ENCODE measurements at regions not wholly inside any gene's neighbourhood (a gene's known extent, or its start where the extent isn't known, plus 50 kb on each side); places are given as distances from the start of the nearest gene placed in this dataset.

DNA sequence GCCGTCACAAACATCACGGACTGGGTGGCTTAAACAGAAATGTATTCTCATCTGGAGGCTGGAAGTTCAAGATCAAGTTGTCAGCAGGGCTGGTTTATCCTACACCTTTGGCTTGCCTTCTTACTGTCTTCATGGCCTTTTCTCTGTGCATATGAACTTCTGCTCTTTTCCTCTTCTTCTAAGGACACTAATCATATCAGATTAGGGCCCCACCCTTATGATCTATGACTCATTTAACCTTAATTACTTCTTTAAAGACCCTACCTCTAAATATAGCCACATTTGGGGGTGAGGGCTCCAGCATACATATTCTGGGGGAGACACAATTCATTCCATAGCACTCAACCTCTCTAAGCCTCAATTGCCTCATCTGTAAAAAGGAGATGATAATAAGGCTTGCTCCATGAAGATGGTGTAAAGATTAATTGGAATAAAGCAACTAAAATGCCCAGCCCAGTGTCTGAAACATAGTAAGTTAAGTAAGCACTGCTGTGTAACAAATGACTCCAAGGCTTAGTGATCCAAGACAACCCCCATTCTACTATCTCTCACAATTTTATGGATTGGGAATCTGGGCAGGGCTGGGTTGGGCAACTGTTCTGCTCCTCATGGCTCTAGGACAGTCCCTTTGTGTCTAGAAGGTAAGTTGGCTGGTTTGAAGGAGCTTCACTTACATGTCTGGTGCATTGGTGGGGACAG, 119.8 kb downstream of the BANF2 start:
- no peak for DNase-seq (ENCODE audit: low read depth in 2 of 2)

DNA sequence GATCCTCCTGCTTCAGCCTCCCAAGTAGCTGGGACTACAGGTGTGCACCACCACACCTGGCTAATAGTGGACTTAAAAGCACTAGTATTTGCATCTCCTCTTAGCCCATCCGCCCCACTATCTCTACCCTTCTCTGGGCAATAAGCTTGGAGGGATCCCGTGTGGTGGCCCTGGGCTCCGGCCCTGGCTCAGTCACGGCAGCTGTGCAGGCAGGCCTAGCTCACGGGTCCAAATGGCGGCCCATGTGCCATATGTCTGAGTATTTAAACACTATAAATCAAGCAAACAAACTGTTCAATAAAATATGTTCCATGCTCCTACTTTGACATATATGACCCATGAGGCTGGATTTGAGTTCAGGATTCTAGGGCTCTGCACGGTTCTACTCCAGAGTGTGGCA, 118.4 kb downstream of the BANF2 start:
- no peak for DNase-seq (ENCODE audit: low read depth in 2 of 2)

DNA sequence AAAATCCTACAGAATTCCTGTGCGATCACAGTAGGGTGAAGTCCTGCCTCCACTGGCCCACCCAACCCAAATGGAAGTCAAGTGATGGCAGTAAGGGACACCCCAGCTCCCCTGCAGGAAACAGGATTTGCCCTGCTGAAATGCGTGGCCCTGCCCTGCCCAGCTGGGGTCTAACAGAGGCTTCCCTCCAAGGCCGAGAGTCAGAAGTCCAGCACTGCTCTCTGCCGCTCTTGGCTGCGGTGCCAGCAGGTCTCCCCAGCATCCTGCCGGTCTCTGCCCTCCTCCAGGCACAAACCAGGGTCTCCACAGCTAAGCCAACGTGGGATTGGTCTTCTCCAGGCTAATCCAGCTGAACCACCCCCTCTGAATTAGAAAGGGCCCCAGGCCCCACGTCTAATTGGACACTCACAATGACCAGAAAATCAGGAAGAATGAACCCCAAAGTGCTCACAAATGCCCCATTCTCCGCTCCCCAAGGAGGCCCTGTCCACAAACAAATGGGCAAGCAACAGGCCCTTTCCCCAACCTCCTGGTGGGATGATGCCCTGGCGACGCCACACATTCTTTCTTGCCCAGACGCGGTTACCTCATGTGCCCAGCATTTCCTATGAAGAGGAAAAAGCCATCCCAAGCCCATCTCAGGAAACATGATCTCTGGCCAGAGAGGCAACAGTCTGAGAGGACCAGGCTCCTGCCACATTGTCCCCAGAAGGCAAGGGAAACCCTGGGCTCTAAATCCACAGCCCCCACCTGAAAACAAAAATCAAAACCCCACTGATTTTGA, 117.2 kb downstream of the BANF2 start:
- DNase-seq (ENCODE audit: low read depth in 2 of 2), result no peak

- no peak for DNase-seq (ENCODE audit: low read depth in 2 of 2)
Observed at GRCh38 chr20:17811628-17811965, 111.8 kb downstream of the BANF2 start.

DNA sequence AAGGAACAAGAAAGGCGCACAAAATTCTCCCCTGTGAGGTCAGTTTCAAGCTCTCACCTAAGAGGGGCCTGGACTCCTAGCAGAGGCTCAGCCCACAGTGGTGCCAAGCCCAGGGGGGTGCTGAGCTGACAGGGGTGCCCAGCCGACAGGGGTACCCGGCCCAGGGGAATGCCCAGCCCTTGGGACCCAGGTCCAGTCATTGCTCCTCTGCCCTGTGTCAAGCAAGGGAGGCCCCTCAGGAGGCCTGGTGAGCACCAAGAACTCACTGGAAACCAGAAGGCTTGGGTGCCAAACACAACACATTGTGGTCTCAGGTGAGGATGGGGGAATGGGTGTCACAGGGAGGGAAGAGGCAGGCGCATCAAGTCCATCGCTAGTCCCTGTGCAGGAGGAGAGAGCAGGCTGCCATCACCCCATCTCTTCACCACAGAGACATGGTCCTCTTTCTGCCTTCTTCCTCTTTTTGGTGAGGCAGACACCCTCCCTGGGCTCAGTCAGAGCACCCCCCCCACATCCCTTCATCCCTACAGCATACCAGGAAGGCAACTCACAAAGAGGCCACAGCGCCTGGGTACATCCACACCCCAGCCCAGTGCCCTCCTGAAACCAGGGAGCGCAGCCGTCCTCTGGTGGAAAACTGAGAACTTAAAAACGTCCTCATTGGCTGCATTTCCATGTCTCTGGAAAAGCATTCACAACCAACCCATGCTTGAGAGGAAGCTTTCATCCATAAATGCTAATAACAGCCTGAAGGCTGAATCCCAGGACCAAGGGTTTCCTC, 111.3 kb downstream of the BANF2 start:
- no peak for DNase-seq (ENCODE audit: low read depth in 2 of 2)

- DNase-seq (ENCODE audit: low read depth in 2 of 2), result no peak
Observed at GRCh38 chr20:17810062-17810631, 110.4 kb downstream of the BANF2 start.

DNA sequence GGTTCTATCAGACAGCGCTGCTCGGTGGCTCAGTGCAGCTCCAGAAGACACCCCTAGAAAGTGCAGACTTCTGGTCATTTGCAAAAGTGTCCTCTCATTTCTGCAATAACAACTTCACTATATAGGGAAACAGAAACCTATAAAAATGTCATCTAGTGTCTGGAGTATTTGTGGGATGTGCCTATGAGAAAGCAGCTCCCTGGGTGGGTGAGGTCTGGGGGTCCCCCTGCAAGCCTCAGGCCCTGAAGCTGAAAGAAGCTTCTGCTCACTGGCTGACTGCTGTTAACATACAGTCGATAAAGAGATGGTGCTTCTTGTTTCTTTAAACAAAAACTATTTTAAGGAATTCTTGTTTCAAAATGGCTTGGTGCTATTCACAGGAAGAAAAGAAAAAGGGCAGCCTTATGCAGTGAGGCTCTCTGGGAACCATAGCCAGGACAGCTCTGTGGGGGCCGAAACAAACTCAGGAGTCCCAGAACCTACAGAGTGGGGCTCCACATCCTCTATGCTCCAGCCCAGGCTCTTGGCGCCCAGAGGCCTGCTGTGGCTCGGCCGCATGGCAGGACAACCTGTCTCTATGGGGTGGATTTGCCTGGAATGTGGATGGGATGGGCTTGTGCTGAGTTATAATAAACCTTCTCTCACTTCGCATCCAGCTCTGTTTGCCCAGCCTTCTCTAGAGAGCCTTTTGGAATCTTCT, 109.7 kb downstream of the BANF2 start:
- DNase-seq (ENCODE audit: low read depth in 2 of 2), result no peak

DNA sequence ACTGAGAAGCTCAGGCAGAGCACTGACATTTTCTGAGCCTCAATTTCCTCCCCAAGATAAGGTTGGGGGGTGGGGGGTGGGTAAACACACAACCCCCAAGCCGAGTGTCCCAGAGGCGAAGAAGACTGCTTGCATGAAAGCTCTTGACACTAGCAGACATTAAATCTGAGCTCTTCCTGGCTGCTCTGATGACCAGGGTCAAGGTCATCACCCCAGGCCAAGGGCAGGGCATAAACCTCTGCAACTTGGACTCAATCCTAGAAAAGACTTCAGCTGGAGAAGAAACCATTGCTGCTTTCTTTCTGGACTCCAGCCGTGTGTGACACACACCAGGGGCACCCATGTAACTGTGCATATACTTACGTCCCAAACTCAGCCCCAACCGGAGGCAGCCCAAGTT, 109.0 kb downstream of the BANF2 start:
- no peak for DNase-seq (ENCODE audit: low read depth in 2 of 2)

DNA sequence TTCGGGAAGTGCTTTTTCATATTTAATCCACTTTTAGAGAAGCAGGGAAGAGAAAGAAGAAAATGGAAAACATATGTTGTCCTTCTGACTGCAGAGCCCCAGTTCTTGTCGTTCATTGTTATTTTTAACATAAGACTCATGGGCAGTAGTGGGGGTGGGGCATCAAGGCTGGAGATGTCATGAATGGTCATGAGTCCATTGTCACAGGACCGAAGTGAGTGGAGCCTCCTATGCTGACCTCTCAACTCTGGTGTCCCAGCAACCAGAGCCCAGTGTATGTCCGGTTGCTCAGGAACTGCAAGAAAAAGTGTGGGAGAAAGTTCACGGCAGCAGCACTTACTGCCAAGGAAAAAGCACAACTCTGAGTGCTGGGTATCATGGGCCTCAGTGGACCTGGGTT, 108.6 kb downstream of the BANF2 start:
- DNase-seq (ENCODE audit: low read depth in 2 of 2), result no peak

- no peak for DNase-seq (ENCODE audit: low read depth in 2 of 2)
Observed at GRCh38 chr20:17807651-17808050, 107.9 kb downstream of the BANF2 start.

DNA sequence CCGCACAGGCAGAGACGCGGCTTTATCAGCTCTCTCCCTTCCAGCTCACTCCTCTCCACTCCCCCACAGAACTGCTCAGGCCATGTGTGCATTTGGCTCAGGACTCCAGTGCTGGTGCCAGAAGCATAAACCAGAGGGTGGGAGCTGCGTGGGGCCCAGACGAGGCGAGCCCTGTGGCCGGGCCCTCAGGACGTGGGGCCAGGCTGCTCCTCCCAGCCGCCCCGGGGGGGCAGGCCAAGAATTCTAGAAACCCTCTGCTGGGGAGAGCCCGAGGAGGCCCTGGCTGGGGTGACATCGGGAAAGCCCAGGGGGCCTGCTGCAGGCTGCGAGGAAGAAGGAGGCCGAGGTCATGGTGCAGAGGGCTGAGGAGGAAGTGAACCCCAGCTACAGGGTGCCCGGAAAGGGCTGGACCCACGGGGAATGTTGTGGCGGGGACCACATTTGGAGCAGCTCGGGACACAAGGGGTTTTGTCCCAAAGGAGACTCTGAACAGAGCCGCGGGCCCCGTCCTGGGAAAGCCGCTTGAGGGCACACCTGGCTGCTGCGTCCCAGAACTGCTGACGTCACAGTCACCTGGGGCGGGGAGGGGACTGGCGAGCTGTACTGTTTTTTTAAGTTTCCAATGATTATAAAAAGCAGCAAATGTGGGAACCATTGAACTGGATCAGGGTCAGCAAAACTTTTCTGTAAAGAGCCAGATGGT, 107.1 kb downstream of the BANF2 start:
- DNase-seq (ENCODE audit: low read depth in 2 of 2), result no peak

DNA sequence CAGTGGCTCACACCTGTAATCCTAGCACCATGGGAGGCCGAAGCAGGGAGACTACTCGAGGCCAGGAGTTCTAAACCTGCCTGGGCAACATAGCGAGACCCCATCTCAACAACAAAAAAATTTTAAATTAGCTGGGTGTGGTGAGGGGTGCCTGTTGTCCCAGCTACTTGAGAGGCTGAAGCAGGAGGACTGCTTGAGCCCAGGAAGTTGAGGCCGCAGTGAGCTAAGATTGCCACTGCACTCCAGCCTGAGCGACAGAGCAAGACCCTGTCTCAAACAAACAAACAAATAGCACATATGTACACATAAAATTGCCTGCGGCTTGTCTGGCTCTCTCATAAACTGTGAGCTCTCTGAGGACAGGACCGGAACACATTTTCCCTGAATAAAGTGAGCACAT, 106.3 kb downstream of the BANF2 start:
- DNase-seq (ENCODE audit: low read depth in 2 of 2), result no peak

GRCh38 chr20:17803765-17804164, 104.0 kb downstream of the BANF2 start:
- no peak for DNase-seq (ENCODE audit: low read depth in 2 of 2)

DNA sequence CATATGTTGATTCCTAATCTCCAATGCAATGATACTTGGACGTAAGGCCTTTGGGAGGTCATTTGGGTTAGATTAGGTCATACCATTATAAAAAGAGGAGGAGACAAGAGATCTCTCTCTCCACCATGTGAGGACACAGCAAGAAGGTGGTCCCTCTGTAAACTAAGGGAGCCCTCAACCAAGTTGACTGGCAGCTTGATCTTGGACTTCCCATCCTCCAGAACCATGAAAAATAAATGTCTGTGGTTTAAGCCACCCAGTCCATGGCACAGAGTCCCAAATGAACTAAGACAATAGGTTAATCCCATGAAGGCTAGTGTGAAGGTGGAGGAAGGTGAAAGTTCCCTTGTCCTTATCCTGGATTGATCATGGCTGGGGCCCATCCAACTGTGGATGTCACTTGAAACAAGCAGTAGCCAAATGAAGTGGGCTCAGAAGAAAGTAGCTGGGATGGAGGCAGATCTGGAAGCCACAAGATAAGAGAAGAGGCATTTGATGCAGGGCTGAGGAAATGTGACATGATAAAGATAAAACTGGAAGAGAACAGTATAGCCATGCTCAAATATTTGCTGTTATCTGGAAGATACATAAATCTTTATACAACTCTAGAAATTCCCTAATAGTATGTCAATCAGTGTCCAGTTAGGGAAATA, 99.9 kb downstream of the BANF2 start:
- DNase-seq (ENCODE audit: low read depth in 2 of 2), result no peak

- no peak for DNase-seq (ENCODE audit: low read depth in 2 of 2)
Observed at GRCh38 chr20:17798601-17799000, 98.8 kb downstream of the BANF2 start.

DNA sequence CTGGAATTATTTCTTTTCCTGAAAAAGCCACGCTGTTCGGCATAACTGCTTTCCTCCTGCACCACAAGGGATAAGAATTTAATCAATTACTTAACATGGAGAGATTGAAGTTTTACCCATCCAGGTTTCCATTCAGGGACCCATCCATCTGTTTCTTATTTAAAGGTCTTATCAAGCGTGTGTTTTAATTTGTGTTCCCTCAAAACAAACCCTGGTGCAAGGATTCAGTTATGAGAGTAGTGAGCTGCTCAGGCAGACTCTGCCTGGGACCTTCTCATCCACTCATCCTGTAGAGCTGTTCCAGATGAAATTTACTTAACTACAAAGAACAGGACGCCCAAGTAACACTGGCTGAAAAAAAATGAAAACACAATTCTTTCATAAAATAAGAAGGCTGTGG, 97.8 kb downstream of the BANF2 start:
- no peak for DNase-seq (ENCODE audit: low read depth in 2 of 2)

DNA sequence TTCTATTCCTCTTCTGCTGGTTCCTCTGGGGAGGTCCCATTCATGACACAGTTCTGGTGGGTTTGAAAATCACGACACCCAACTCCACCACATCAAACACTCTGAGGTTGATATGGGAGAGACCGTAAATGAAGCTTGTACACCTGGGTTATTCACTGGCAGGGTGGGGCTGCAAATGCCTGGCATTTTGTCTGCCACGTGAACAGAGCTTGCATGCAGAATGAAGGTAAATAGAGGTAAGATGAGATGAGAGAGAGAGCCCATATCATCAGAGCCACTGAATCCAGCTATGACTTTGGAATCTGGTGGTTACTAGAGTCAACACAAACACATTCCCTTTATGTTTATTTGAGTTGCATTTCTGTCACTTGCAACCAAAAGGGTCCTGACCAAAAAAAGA, 97.4 kb downstream of the BANF2 start:
- DNase-seq (ENCODE audit: low read depth in 2 of 2), result no peak

DNA sequence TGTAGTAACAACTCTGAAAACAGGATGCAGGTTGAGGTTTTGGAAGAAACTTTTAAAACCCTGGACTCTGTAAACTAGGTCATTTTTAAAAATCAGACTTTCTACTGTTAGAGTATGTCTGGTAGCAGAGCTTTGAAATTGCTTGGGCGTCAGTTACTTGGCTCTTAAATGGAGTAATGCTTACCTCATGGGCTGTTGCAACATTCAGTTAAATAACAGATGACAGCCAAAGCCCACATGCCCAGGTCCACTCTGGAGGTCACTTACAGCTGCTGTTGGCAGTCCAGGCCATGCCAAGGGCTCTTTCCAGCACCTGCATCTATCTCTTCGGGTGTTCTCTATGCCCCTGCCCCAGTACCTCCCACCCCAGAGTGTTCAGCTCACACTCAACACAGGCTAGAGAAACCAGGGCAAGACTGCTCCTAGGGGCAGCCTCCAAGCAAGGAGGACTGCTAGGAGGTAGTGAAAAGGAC, 96.4 kb downstream of the BANF2 start:
- no peak for DNase-seq (ENCODE audit: low read depth in 2 of 2)

GRCh38 chr20:17795501-17796071, 95.8 kb downstream of the BANF2 start:
- no peak for DNase-seq (ENCODE audit: low read depth in 2 of 2)

- DNase-seq (ENCODE audit: low read depth in 2 of 2), result no peak
Observed at GRCh38 chr20:17795003-17795402, 95.2 kb downstream of the BANF2 start.

Measured in stimulated activated CD4-positive, alpha-beta T cell treated with anti-CD3 and anti-CD28 coated beads, Interleukin-12 subunit alpha, Interleukin-12 subunit beta, amount 100 ng/mL, for 24 hours (primary cell).